ENCODE measurements at regions not wholly inside any gene's neighbourhood (a gene's known extent, or its start where the extent isn't known, plus 50 kb on each side); places are given as distances from the start of the nearest gene placed in this dataset.
A peak's percentile ranks its signal among the peaks of the same experiment; 100 is the strongest.
"Not testable (repeated sequence)": the region's sequence is repeated elsewhere in the genome, so short reads cannot be mapped to it uniquely, and the experiment has no call there.

- no peak for DNase-seq
These were observed 163.5 kb downstream of the CDH19 start for GRCh38 chr18:66440433-66440832.

DNA sequence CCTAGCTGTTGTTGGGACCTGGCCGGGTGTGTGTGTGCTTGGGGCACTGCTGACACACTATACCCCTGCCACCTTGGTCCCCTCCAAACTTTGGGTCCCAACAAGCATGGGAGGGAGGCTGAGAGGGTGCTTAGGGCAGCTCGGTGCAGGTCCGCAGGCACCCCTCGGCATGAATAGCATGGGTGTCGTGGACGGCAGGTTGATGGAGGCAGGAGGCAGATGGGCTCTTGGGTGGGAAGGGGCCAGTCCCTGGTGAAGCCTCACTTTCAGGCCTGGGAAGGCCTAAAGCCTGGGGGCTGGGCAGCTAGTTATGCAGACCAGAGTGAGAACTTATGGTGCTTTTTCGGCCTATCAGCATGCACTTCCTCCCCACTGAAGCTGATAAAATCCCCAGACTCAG is 164.2 kb downstream of the CDH19 start:
- no peak for DNase-seq

DNA sequence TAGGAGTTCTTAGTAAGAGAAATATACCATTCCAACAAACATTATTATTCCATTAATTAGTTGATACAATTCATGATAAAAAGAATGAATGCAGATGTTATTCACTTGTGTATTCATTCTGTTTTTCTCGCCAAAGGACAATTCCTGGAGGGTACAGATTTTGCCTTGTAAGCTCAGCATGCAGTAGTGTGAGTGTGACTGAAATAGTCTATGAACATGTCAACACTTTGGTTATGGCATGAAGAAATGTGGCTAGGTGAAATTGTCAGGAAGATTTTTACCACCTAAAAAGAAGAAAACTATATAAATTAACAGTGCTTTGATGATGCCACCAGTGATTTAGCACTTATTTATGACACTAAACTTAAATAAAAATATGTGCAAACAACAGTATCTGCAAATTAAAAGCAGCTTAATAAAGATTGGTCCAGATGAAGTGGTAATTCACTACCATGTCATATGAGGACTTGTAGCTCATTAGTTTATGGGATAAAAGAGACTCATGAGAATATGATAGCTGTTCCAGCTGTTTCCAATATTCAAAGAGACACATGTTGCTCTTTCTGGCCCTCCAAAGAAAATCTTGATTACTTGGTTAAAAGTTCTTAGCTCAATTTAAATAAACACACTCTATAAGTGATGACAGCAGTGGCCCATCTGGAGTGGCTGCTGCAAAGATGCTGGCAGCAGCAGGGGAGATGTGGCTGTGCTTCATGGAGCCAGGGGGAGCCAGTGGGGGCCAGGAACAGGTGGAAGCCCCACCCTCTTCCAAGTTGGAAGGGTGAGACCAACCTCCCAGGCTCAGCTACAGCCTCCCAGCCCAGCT is 165.0 kb downstream of the CDH19 start:
- DNase-seq, result peak; percentile 89

GRCh38 chr18:66432636-66433035 is 171.3 kb downstream of the CDH19 start:
- no peak for DNase-seq

DNA sequence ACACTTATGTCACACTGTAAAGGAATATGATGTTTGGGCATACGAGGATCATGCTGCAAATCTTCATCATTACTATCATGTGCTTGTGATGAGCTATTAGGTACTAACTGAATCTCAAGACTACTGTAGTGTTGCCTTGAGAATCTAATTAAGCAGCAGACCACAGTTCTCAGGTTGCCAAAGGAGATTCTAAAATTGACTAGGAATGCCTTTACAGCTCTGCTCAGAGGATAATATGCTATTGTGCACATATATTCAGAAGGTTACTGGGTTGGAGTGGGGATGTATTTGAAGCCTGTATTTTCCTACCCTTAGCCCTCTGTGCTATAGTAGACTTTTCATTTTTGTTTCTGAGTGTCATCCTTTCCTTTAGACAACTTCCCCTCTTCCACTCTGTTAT is 175.1 kb downstream of the CDH19 start:
- no peak for DNase-seq

GRCh38 chr18:66419400-66419799 is 184.5 kb downstream of the CDH19 start:
- DNase-seq, result no peak

DNA sequence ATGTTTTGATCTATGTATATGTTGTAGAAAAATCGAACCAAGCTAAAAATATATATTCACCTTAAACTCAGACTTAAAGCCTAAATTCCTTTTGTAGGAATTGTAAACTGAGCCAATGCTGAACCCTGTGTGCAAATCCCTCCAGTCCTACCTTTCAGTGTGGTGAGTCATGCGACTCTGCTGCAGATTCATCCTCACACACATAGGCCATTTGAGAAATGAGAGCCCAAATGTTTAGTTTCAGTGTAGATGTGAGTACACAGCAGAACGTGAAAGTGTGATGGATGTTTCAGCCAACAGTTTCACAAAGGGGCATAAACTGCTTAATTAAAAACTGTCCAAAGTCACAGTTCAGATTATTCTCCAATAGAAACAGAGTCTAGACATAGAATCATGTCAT is 193.2 kb downstream of the CDH19 start:
- DNase-seq, result no peak

GRCh38 chr18:66395671-66396218 is 208.1 kb downstream of the CDH19 start:
- DNase-seq, result no peak

DNA sequence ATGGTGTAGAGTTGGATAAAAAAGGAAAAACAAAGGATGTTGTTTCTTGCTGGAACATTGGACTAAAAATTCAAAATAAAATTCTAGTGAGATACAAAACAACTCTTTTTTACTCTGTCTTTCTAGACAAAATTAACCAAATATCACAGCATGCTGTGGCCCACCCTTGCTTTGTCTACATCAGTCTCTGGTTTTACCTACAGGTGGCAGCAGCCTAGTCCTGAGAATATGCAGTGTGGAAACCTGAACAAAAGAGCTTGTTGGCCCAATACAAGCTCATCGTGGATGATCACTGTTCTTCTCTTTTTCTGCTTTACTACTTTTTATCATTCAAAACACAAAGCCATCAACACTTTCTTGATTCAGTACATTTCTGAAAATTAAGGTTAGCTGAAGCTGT is 210.4 kb downstream of the CDH19 start:
- DNase-seq, result no peak

- no peak for DNase-seq
These were observed 226.6 kb downstream of the CDH19 start for GRCh38 chr18:66377291-66377690.

GRCh38 chr18:66375391-66375790 is 228.5 kb downstream of the CDH19 start:
- DNase-seq, result not testable (repeated sequence)

DNA sequence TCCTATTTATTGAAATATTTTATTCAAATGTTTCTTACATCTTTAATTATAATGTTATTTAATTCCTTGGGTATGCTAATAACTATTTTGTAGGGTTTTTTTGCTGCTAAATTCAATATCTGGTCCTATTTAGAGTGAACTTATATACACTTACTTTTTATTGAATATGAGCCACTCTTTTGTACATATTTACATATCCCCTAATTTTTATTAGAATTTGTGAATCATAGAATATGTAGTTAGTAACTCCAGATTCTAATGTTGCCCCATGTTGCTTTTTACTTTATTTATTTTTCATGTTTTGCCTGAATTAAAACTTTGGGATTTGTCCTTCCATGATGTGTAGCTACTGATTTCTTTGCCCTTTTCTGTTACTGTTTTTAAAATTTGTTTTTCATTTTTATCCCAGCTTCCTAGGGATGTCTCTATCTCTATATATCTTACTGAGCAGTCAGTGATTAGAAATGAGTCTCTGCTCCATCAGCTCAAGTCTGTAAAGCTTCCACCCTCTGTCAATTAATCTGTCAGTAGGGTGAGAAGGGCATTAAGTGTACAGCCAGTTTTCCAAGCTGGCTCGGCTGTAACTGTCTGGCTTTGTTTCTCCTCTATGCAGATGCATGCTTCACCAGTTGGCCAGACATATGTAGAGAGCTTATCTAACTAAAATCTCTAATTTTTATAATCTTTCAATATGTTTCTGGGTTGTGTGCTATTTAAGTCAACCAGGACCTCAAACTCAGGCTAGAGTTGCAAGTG is 256.9 kb downstream of the CDH19 start:
- no peak for DNase-seq

DNA sequence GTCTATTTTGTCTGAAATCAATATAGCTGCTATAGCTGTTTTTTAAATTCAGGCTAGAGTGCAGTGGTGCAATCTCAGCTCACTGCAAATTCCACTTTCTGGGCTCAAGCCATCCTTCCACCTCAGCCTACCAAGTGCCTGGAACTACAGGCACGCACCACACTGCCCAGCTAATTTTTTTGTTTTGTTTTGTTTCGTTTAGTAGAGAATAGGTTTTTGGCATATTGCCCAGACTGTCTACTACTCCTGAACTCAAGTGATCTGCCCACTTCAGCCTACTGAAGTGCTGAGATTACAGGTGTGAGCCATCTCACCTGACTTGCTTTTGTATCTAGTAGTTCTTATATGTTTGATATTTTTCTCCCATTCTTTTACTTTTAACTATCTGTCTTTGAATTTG is 259.7 kb downstream of the CDH19 start:
- no peak for DNase-seq

DNA sequence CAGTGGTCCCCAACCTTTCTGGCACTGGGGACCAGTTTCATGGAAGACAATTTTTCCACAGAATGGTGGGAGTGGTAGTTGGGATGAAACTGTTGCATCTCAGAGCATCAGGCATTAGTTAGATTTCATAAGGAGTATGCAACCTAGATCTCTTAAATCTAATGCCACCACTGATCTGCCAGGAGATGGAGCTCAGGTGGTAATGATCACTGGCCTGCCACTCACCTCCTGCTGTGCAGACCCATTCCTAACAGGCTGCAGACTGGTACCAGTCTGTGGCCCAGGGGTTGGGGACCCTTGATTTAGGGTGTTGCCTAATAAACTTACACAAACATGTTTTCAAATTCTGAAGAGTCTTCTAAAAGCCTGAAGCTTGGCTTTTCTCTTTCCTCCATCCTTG is 261.3 kb downstream of the CDH19 start:
- DNase-seq, result no peak

DNA sequence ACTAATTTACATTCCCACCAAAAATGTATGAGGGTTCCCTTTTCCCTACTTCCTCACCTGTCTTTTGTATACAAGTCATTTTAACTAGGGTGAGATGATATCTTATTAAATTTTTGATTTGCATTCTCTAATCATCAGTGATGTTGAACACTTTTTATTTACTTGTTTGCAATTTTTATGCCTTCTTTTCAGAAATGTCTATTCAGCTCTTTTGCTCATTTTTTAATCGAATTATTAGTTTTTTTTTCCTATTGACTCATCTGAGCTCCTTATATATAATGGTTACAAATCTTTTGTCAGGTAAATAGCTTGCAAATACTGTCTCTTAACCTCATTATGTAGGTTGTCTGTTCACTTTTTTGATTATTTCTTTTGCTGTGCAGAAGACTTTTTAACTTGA is 269.4 kb downstream of the CDH19 start:
- no peak for DNase-seq

- DNase-seq, result no peak
These were observed 274.2 kb downstream of the CDH19 start for GRCh38 chr18:66329716-66330115.

DNA sequence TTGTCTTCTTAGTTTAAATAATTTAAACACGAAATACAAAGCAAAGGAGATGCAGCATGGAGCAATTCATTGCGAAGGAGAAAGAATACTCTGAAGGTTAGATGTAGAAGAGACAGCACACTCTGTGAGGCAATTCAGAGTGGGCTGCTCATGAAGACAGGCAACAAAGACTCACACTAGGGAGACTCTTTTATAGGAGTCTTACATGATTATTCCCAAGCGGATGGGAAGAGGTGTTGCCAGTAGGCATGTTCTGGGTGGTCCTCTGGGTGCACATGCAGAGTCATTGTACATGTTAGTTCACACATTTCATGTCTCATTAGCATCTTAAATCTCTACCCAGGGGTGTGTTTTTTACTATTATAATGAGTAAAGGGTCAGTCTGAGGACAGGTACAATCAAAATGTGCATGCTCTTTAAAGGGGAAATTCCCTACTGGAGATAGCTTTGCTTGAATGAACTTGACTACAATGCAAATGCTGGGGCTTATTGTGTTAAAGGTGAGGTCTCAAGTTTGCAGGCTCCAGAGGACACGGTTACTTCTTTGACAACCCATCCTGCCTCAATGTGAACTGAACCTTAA is 275.5 kb downstream of the CDH19 start:
- DNase-seq, result no peak

GRCh38 chr18:66325251-66325650 is 278.6 kb downstream of the CDH19 start:
- no peak for DNase-seq

DNA sequence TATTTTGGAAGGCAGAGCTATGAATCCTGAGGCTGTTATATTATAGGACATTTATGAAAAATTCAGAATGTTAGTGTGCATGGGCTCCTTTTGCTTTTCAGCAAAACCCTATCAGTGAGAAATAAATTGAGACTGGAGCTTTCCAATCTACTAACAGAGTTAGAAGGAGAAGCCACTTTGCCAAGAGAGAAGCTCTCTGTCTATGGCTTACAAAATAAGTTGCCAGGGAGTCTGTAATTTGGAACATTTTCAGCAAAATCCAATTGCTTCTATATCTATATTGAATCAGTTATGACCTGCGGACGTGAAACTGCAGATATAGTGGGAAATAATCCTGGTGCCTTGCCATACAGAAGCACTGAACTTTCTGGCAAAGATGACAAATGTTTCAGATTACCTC is 279.3 kb downstream of the CDH19 start:
- no peak for DNase-seq

- DNase-seq, result peak; percentile 2
These were observed 286.4 kb downstream of the CDH19 start for GRCh38 chr18:66317243-66318090.

DNA sequence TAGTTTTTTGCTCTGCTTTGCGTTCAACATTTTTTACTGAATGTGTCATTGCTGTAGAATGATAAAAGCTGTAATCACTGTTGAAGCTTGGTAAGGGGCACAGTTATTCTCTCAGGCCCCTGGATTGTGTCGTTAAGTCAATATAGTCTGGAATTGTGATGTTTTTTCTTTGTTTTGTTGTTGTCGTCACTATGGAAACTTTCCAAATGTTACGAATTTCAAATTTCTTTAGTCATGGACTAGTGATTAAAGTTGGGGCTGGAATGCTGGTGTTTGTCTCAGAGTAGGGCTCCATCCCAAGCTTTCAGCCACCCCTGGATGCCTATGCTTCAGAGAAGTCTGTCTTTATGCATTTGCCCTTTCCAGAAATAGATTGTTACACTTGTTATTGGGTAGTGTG is 287.2 kb downstream of the CDH19 start:
- no peak for DNase-seq

- no peak for DNase-seq
These were observed 303.7 kb downstream of the CDH19 start for GRCh38 chr18:66300141-66300540.

All from tongue (tissue), 1 donor.